NCI-H1930 (cell line): ENCODE measurements at regions not wholly inside any gene's neighbourhood (a gene's known extent, or its start where the extent isn't known, plus 50 kb on each side); places are given as distances from the start of the nearest gene placed in this dataset.
"Not testable (repeated sequence)": the region's sequence is repeated elsewhere in the genome, so short reads cannot be mapped to it uniquely, and the experiment has no call there.

Experiments used
- DNase-seq, 2 experiments: peaks; one replicate each; lab custom pipeline; 2025; lab: John Stamatoyannopoulos, UW

- DNase-seq, result no peak
These were observed 134.4 kb upstream of the IER5L start for GRCh38 chr9:129312251-129313122.

GRCh38 chr9:129311643-129312042 lies 133.6 kb upstream of the IER5L start:
- DNase-seq, result no peak

GRCh38 chr9:129310666-129311350 lies 132.7 kb upstream of the IER5L start:
- no peak for DNase-seq

- no peak for DNase-seq
These were observed 131.8 kb upstream of the IER5L start for GRCh38 chr9:129309906-129310305.

GRCh38 chr9:129309041-129309430 lies 131.0 kb upstream of the IER5L start:
- no peak for DNase-seq

- DNase-seq, result no peak
These were observed 129.3 kb upstream of the IER5L start for GRCh38 chr9:129307227-129307970.

GRCh38 chr9:129306318-129306973 lies 128.4 kb upstream of the IER5L start:
- DNase-seq, result no peak

GRCh38 chr9:129305246-129305645 lies 127.2 kb upstream of the IER5L start:
- DNase-seq, result no peak

GRCh38 chr9:129301941-129302340 lies 123.9 kb upstream of the IER5L start:
- no peak for DNase-seq

GRCh38 chr9:129296195-129296594 lies 118.1 kb upstream of the IER5L start:
- not testable (repeated sequence) for DNase-seq

- no peak for DNase-seq
These were observed 113.0 kb upstream of the IER5L start for GRCh38 chr9:129291041-129291501.

GRCh38 chr9:129290606-129291005 lies 112.5 kb upstream of the IER5L start:
- DNase-seq, result no peak

- no peak for DNase-seq
These were observed 111.8 kb upstream of the IER5L start for GRCh38 chr9:129289883-129290282.

- DNase-seq, result no peak
These were observed 111.2 kb upstream of the IER5L start for GRCh38 chr9:129289131-129289731.

- no peak for DNase-seq
These were observed 109.7 kb upstream of the IER5L start for GRCh38 chr9:129287619-129288305.

GRCh38 chr9:129285979-129286772 lies 108.1 kb upstream of the IER5L start:
- DNase-seq, result no peak

GRCh38 chr9:129285382-129285781 lies 107.3 kb upstream of the IER5L start:
- DNase-seq, result no peak

GRCh38 chr9:129284607-129285291 lies 106.7 kb upstream of the IER5L start:
- DNase-seq, result no peak
